Mesendoderm (in vitro differentiated cells): ENCODE measurements at regions not wholly inside any gene's neighbourhood (a gene's known extent, or its start where the extent isn't known, plus 50 kb on each side); places are given as distances from the start of the nearest gene placed in this dataset.
"Not testable (repeated sequence)": the region's sequence is repeated elsewhere in the genome, so short reads cannot be mapped to it uniquely, and the experiment has no call there.

Experiments used
- DNase-seq: peaks from one replicate; pipeline ENCODE4 v3.0.0; 2013
- H2AK5ac ChIP-seq: 2 replicates; pipeline ENCODE4 v1.6.1; 2013; ENCODE audit warnings: low read length, inconsistent platforms
- H2BK120ac ChIP-seq: 2 replicates; pipeline ENCODE4 v1.6.1; 2013; ENCODE audit warnings: low read depth, mild to moderate bottlenecking, low read length, moderate library complexity, mixed read lengths
- H2BK15ac ChIP-seq: replicated peaks from 2 replicates; pipeline ENCODE4 v1.6.1; 2013; ENCODE audit warnings: low read depth, mild to moderate bottlenecking, moderate library complexity
- H2BK5ac ChIP-seq: 2 replicates; pipeline ENCODE4 v1.6.1; 2013; ENCODE audit warnings: low read length, inconsistent platforms
- H3K18ac ChIP-seq: 2 replicates; pipeline ENCODE4 v1.6.1; 2013; ENCODE audit warnings: mild to moderate bottlenecking, low read length, mixed read lengths
- H3K23ac ChIP-seq: one replicate; pipeline ENCODE4 v1.6.1; 2013; ENCODE audit warnings: low read length
- H3K27ac ChIP-seq: 2 replicates; pipeline ENCODE4 v1.5.1; 2013; ENCODE audit warnings: low read depth, mild to moderate bottlenecking, inconsistent platforms, low read length, moderate library complexity
- H3K27me3 ChIP-seq: 2 replicates; pipeline ENCODE4 v1.6.1; 2013; ENCODE audit warnings: low read length, control low read depth, mild to moderate bottlenecking, inconsistent platforms; ENCODE audit not compliant: insufficient read depth, poor library complexity
- H3K36me3 ChIP-seq: 2 replicates; pipeline ENCODE4 v1.6.1; 2013; ENCODE audit warnings: low read length, inconsistent platforms; ENCODE audit not compliant: control insufficient read depth, insufficient read depth
- H3K4ac ChIP-seq: one replicate; pipeline ENCODE4 v1.6.1; 2013; ENCODE audit warnings: low read depth, mild to moderate bottlenecking, low read length, moderate library complexity
- H3K4me1 ChIP-seq: 2 replicates; pipeline ENCODE4 v1.6.1; 2013; ENCODE audit warnings: low read depth, low read length, inconsistent platforms; ENCODE audit not compliant: control insufficient read depth
- H3K4me2 ChIP-seq: 2 replicates; pipeline ENCODE4 v1.6.1; 2013; ENCODE audit warnings: low read length
- H3K4me3 ChIP-seq: 2 replicates; pipeline ENCODE4 v1.5.1; 2013; ENCODE audit warnings: mild to moderate bottlenecking, low read length
- H3K56ac ChIP-seq: one replicate; pipeline ENCODE4 v1.6.1; 2013; ENCODE audit warnings: low read length
- H3K79me1 ChIP-seq: 2 replicates; pipeline ENCODE4 v1.6.1; 2013; ENCODE audit warnings: low read length, inconsistent platforms
- H3K79me2 ChIP-seq: 2 replicates; pipeline ENCODE4 v1.6.1; 2013; ENCODE audit warnings: mild to moderate bottlenecking, low read length; ENCODE audit not compliant: control insufficient read depth, insufficient read depth
- H3K9ac ChIP-seq: 2 replicates; pipeline ENCODE4 v1.6.1; 2013; ENCODE audit warnings: low read length, inconsistent platforms
- H4K5ac ChIP-seq: one replicate; pipeline ENCODE4 v1.6.1; 2013; ENCODE audit warnings: low read length
- H4K8ac ChIP-seq: one replicate; pipeline ENCODE4 v1.6.1; 2013; ENCODE audit warnings: low read depth, mild to moderate bottlenecking, control low read depth, low read length, moderate library complexity
- WGBS: extraction: QIAGEN DNeasy Blood & Tissue Kit; methylation state at CpG from one replicate; pipeline ENCODE4 v1.1.7; 2013; ENCODE audit warnings: low lambda C conversion rate, missing lambda C conversion rate; ENCODE audit not compliant: insufficient coverage; ENCODE audit errors: extremely low coverage; 5-methylcytosine and 5-hydroxymethylcytosine counted together

DNA sequence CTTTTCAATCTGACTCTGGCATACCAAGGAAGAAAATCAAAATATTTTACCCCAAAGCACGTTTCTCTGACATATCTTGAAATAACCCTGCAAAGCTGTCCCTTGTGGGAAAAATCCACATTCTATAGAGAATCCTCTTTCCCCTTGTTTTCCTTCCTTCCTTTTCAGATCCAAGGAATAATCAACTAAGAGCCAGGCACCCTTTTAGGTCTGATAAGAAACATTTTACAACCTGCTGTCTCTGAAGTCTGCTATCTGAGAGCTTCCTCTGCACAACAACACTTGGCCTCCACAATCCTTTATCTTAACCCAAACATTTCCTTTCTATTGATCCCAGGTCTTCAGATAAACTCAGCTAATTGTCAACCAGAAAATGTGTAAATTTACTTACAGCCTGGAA is 224.1 kb upstream of the DGKB start:
- H4K5ac ChIP-seq, H2BK120ac ChIP-seq, H2BK5ac ChIP-seq, H3K4me2 ChIP-seq, H3K9ac ChIP-seq, H3K23ac ChIP-seq, H3K27me3 ChIP-seq, H3K18ac ChIP-seq, H3K4me1 ChIP-seq, H2BK15ac ChIP-seq, H3K79me2 ChIP-seq, H3K79me1 ChIP-seq, H2AK5ac ChIP-seq, H3K4ac ChIP-seq, H3K36me3 ChIP-seq, H4K8ac ChIP-seq, H3K4me3 ChIP-seq: not testable (repeated sequence)
- no CpG with 5 or more reads among the region's 1 CpG for WGBS
- peak overlapping the region; percentile 12 for H3K56ac ChIP-seq
- peak; percentile 84 for DNase-seq
- peak overlapping the region; percentile 56 for H3K27ac ChIP-seq

DNA sequence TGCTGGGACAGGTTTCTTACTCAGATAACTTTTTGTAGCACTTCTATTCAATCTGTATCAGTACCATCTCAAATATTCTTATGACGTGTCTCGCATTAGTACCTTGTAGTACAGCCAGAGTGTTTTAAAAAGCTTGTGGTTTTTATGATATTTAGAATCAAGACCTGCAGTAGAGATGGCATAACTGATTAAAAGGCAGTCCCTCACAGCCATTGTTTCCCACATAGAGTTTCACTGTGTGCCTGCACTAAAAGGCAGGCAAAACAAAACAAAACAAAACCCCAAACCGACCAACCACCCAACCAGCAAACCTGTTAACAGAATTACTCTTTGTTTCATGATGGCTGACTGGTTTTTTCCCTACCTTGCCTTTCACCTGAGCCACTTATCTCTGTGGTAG is 221.3 kb upstream of the DGKB start:
- Histone ChIP-seq H3K56ac (no peak overlapping the region), H4K8ac (no peak overlapping the region), H3K27me3 (no peaks in the 10 kb centered on the region), H2AK5ac (no peak overlapping the region), H3K4me3 (no peak overlapping the region), H3K4me2 (no peak overlapping the region), H2BK120ac (peak overlapping the region; percentile 97), H3K27ac (no peak overlapping the region), H3K79me1 (no peaks in the 10 kb centered on the region), H3K9ac (no peak overlapping the region), H3K4me1 (no peaks in the 10 kb centered on the region), H2BK5ac (peak overlapping the region; percentile 42), H3K36me3 (no peaks in the 10 kb centered on the region), H3K18ac (peak overlapping the region; percentile 87), H3K4ac (no peak overlapping the region), H2BK15ac (no peak overlapping the region), H4K5ac (no peak overlapping the region), H3K23ac (no peak overlapping the region), H3K79me2 (no peaks in the 10 kb centered on the region)
- WGBS: no CpG with 5 or more reads among the region's 3 CpGs
- no peak for DNase-seq

DNA sequence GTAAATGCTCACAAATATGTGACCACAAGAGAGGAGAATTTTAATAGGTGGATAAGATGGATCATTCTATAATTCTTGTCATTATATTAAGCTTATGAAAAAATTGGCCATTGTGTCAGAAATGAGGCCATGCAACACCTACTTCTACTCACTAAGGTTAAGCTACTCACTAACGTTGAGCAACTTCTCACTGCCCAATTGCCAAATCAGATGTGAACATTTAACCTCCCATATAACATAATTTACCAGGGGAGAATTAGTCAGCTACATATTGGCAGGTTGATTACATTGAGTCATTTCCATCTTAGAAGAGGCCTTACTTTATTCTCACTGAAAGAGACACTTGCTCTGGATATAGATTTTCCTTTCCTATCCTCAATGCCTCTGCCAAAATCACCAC is 211.2 kb upstream of the DGKB start:
- Histone ChIP-seq H2AK5ac (no peak overlapping the region), H3K27ac (no peak overlapping the region), H3K4me2 (no peak overlapping the region), H3K4me1 (no peaks in the 10 kb centered on the region), H2BK15ac (no peak overlapping the region), H4K5ac (no peak overlapping the region), H3K18ac (no peak overlapping the region), H2BK5ac (no peak overlapping the region), H3K79me1 (no peaks in the 10 kb centered on the region), H3K27me3 (no peaks in the 10 kb centered on the region), H3K56ac (no peak overlapping the region), H3K79me2 (no peaks in the 10 kb centered on the region), H3K36me3 (no peaks in the 10 kb centered on the region), H3K9ac (no peak overlapping the region), H3K4ac (no peak overlapping the region), H2BK120ac (no peak overlapping the region), H3K23ac (no peak overlapping the region), H3K4me3 (no peak overlapping the region), H4K8ac (no peak overlapping the region)
- WGBS: no CpG with 5 or more reads among the region's 1 CpG
- no peak for DNase-seq

DNA sequence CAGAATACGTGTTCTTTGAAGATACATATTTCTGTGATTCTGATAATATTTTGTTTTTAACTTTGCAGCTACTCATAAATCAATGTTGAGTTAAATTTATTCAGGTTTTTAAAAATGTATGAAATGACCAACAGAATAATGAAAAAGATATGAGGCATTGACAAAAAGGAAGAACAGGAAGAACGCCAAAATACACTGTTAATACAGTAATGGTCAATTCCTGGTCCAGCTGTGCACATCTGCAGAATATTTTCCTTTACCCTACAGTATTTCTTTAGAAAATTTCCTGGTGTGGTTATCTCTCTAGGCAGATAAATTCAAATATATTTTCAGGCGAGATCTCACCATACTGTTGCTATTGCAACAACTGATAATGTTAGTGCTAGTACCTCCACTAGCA is 203.2 kb upstream of the DGKB start:
- H2BK5ac ChIP-seq: no peak overlapping the region
- no peak for DNase-seq
- H3K27me3 ChIP-seq: no peaks in the 10 kb centered on the region
- H3K23ac ChIP-seq: no peak overlapping the region
- no peak overlapping the region for H2BK120ac ChIP-seq
- no peak overlapping the region for H2BK15ac ChIP-seq
- no peak overlapping the region for H4K8ac ChIP-seq
- no CpG with 5 or more reads among the region's 3 CpGs for WGBS
- H2AK5ac ChIP-seq: no peak overlapping the region
- no peak overlapping the region for H3K4ac ChIP-seq
- H3K36me3 ChIP-seq: no peaks in the 10 kb centered on the region
- no peak overlapping the region for H3K18ac ChIP-seq
- no peak overlapping the region for H3K4me3 ChIP-seq
- no peak overlapping the region for H3K27ac ChIP-seq
- H3K4me2 ChIP-seq: no peak overlapping the region
- no peak overlapping the region for H3K9ac ChIP-seq
- H4K5ac ChIP-seq: no peak overlapping the region
- no peaks in the 10 kb centered on the region for H3K4me1 ChIP-seq
- no peak overlapping the region for H3K56ac ChIP-seq
- H3K79me2 ChIP-seq: no peaks in the 10 kb centered on the region
- H3K79me1 ChIP-seq: no peaks in the 10 kb centered on the region

DNA sequence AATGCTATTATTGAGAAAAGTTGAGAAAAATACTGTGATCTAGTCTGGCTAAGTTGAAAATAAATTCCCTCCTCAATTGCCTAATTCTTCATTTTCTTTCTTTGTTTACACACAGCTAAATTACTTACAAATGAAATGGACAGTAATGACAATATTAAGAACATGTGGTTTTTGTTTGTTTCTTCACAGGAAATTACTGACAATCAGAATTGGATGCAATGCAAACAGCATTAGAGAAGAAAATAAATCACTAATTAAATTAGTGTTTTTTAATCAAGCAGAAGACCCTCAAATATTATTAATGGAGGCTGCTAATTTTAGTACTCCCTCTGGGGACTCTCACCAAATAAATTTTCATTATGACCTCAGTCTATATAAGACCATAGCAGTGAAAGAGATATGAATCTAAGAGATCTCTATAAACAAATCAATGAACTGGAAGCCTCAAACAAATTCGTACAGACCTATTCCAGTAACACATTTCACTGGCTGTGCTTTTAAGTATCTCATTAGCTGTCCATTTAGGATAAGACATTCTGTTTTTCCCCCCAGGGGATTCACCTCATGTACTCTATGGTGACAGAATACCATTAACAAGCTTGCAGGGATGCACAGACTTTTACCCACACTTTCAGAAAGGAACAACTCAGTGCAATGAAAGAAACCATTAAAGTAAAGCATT is 202.0 kb upstream of the DGKB start:
- H3K18ac ChIP-seq: no peak overlapping the region
- no CpG with 5 or more reads among the region's 1 CpG for WGBS

DNA sequence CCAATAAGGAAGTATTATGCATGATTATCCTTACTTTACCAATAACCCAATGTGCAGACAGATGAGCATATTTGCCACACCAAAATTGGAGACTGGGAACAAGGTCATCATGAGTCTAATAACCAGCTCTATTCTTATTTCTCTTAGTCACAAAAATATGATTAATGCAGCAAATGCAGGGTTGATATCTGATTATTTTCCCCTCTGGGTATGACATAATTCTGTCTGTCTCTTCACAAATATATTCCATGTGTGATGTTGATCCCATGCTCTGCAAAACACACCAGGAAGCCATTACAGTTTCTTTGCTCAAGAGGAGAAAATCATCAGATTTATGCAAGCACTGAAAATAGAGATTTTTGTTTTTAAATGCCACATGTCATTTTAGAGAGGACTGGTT is 196.5 kb upstream of the DGKB start:
- Histone ChIP-seq H3K4me2 (no peak overlapping the region), H2BK15ac (no peak overlapping the region), H3K4ac (no peak overlapping the region), H3K27ac (no peak overlapping the region), H3K23ac (no peak overlapping the region), H3K9ac (no peak overlapping the region), H3K56ac (no peak overlapping the region), H3K27me3 (no peaks in the 10 kb centered on the region), H2AK5ac (no peak overlapping the region), H4K5ac (no peak overlapping the region), H3K79me2 (no peaks in the 10 kb centered on the region), H3K4me3 (no peak overlapping the region), H2BK5ac (no peak overlapping the region), H3K36me3 (no peaks in the 10 kb centered on the region), H2BK120ac (no peak overlapping the region), H3K4me1 (no peaks in the 10 kb centered on the region), H3K18ac (no peak overlapping the region), H3K79me1 (no peaks in the 10 kb centered on the region), H4K8ac (no peak overlapping the region)
- no peak for DNase-seq

More for the DNA sequence above, 202.0 kb upstream of the DGKB start:
- no peak overlapping the region for H3K56ac ChIP-seq
- H3K36me3 ChIP-seq: no peaks in the 10 kb centered on the region
- DNase-seq: no peak
- no peak overlapping the region for H2BK5ac ChIP-seq
- no peak overlapping the region for H3K9ac ChIP-seq
- H3K79me1 ChIP-seq: no peaks in the 10 kb centered on the region
- H3K4me1 ChIP-seq: no peaks in the 10 kb centered on the region
- H3K4me2 ChIP-seq: no peak overlapping the region
- H3K4me3 ChIP-seq: no peak overlapping the region
- no peak overlapping the region for H3K23ac ChIP-seq
- no peak overlapping the region for H2BK120ac ChIP-seq
- no peak overlapping the region for H3K4ac ChIP-seq
- no peak overlapping the region for H4K5ac ChIP-seq
- no peak overlapping the region for H2AK5ac ChIP-seq
- H2BK15ac ChIP-seq: no peak overlapping the region
- no peaks in the 10 kb centered on the region for H3K27me3 ChIP-seq
- no peaks in the 10 kb centered on the region for H3K79me2 ChIP-seq
- no peak overlapping the region for H3K27ac ChIP-seq
- no peak overlapping the region for H4K8ac ChIP-seq
